K562 (cell line): ENCODE measurements at regions not wholly inside any gene's neighbourhood (a gene's known extent, or its start where the extent isn't known, plus 50 kb on each side); places are given as distances from the start of the nearest gene placed in this dataset.

Source experiments
- ATAC-seq: fragments of 200-7000 bp; cut with Tn5 transposase; 3 replicates; pipeline ENCODE4 v1.9.1; 2020; ENCODE audit warnings: moderate library complexity
- BruUV-seq: library from RNA; stranded (reverse); fragments of 400-500 nt; replicated peaks from 2 replicates; lab custom pipeline; 2021; lab: Mats Ljungman, UMichigan
- CTCF ChIA-PET: fragments of 300-600 bp; formaldehyde crosslinking; extraction: SDS; loops from one replicate; lab custom pipeline; 2021; ENCODE audit warnings: low intra/inter-chr PET ratio; lab: Yijun Ruan, JAX
- POLR2A ChIA-PET: fragments of 300-600, 350-650 bp; sonication (Branson Sonifier 250); formaldehyde crosslinking; extraction: SDS; loops from one replicate; lab custom pipeline; 2021; ENCODE audit warnings: antibody characterized with exemption, inconsistent platforms; lab: Yijun Ruan, JAX
- DNase-seq, 4 experiments: peaks; one replicate each; pipeline versions ENCODE4 v3.0.0 to v3.0.0-alpha.2; 2011 to 2018; ENCODE audit warnings: low spot score in 3 of 4, mixed read lengths in 3 of 4; ENCODE audit errors: extremely low read depth in 1 of 4
- FAIRE-seq: peaks from 2 replicates; lab custom pipeline; 2011; peaks lifted over from hg19 to GRCh38; lab: Jason Lieb, UNC
- H2AFZ ChIP-seq: 2 replicates; pipeline ENCODE4 v1.6.0; 2011; ENCODE audit warnings: low read depth, low read length, control low read depth, inconsistent platforms
- H3K27ac ChIP-seq: fragments of 200-600 bp; 3 replicates; pipeline ENCODE4 v1.8.0; 2011; ENCODE audit warnings: low read depth, mild to moderate bottlenecking, control low read depth, inconsistent platforms, low read length, moderate library complexity, mixed read lengths; ENCODE audit errors: extremely low read depth
- H3K27me3 ChIP-seq, 2 experiments: fragments of 300-600 bp in 1 of 2; 2 replicates in 1 of 2; 3 replicates in 1 of 2; pipeline versions ENCODE4 v1.6.0 to v1.8.0; 2011; ENCODE audit warnings: inconsistent platforms in 2 of 2, low read length in 2 of 2, mild to moderate bottlenecking in 1 of 2, mixed read lengths in 1 of 2, moderate library complexity in 1 of 2; ENCODE audit not compliant: control insufficient read depth in 2 of 2, insufficient read depth in 2 of 2
- H3K36me3 ChIP-seq: fragments of 300-600 bp; 3 replicates; pipeline ENCODE4 v1.8.0; 2011; ENCODE audit warnings: mild to moderate bottlenecking, low read length, inconsistent platforms; ENCODE audit not compliant: control insufficient read depth, insufficient read depth
- H3K4me1 ChIP-seq, 2 experiments: fragments of 200-600 bp in 1 of 2; replicated peaks in 1 of 2; 2 replicates in 1 of 2; 3 replicates in 1 of 2; pipeline versions ENCODE4 v1.5.1 to v1.8.0; 2011; ENCODE audit warnings: inconsistent platforms in 2 of 2, low read length in 2 of 2, mild to moderate bottlenecking in 1 of 2, mixed read lengths in 1 of 2, moderate library complexity in 1 of 2; ENCODE audit not compliant: control insufficient read depth in 2 of 2, insufficient read depth in 2 of 2
- H3K4me2 ChIP-seq: 2 replicates; pipeline ENCODE4 v1.6.1; 2011; ENCODE audit warnings: low read length, control low read depth, inconsistent platforms, mixed read lengths; ENCODE audit not compliant: insufficient read depth
- H3K4me3 ChIP-seq: fragments of 200-600 bp; sonication (generic), shearing (Covaris generic); 2 replicates; pipeline ENCODE4 v1.5.1; 2016; ENCODE audit warnings: control low read depth, inconsistent platforms
- H3K79me2 ChIP-seq: fragments of 200-600 bp; 3 replicates; pipeline ENCODE4 v1.8.0; 2011; ENCODE audit warnings: low read length, inconsistent platforms; ENCODE audit not compliant: control insufficient read depth, insufficient read depth
- H3K9ac ChIP-seq, 2 experiments: 2 replicates each; pipeline versions ENCODE4 v1.6.0 to v1.6.1; 2011; ENCODE audit warnings: low read depth in 2 of 2, low read length in 2 of 2, control low read depth in 1 of 2, inconsistent platforms in 1 of 2, mild to moderate bottlenecking in 1 of 2, mixed read lengths in 1 of 2; ENCODE audit not compliant: insufficient read depth in 1 of 2
- H3K9me1 ChIP-seq: one replicate; pipeline ENCODE4 v1.6.0; 2011; ENCODE audit warnings: inconsistent platforms, mild to moderate bottlenecking, low read length, moderate library complexity; ENCODE audit not compliant: control insufficient read depth, insufficient read depth
- H3K9me3 ChIP-seq: replicated peaks from 2 replicates; pipeline ENCODE4 v1.5.1; 2011; ENCODE audit warnings: low read depth, low read length, inconsistent platforms; ENCODE audit not compliant: control insufficient read depth, insufficient read depth
- H4K20me1 ChIP-seq: replicated peaks from 2 replicates; pipeline ENCODE4 v1.6.1; 2011; ENCODE audit warnings: low read length, inconsistent platforms, mixed read lengths; ENCODE audit not compliant: control insufficient read depth, insufficient read depth
- CHD1 ChIP-seq: fragments of 200-600 bp; sonication (generic); IDR thresholded peaks from one replicate; pipeline ENCODE4 v1.6.1; 2012; ENCODE audit warnings: mild to moderate bottlenecking, moderate library complexity, low read length, inconsistent platforms
- CREBBP ChIP-seq: IDR thresholded peaks from one replicate; pipeline ENCODE4 v1.6.1; 2012; ENCODE audit warnings: low read depth, mild to moderate bottlenecking, control low read depth, inconsistent platforms, low read length
- ILF3 ChIP-seq: fragments of 450-650 bp; IDR thresholded peaks from 2 replicates; pipeline ENCODE4 v1.6.1; 2018; ENCODE audit warnings: antibody characterized with exemption, mild to moderate bottlenecking, moderate library complexity, borderline replicate concordance
- KHSRP ChIP-seq: fragments of 450-650 bp; IDR thresholded peaks from 2 replicates; pipeline ENCODE4 v1.6.1; 2017
- LCOR ChIP-seq: sonication (generic); formaldehyde crosslinking; IDR thresholded peaks from 2 replicates; pipeline ENCODE4 v1.8.0; 2022; ENCODE audit warnings: mild to moderate bottlenecking, missing genetic modification reagents
- MAZ ChIP-seq, 2 experiments: fragments of 450-650 bp in 1 of 2; sonication (generic) in 1 of 2; formaldehyde crosslinking; IDR thresholded peaks in 1 of 2; conservative IDR thresholded peaks in 1 of 2; 2 replicates each; pipeline versions ENCODE4 v1.4.0 to v1.5.0; 2020; ENCODE audit warnings: mild to moderate bottlenecking in 1 of 2, missing genetic modification reagents in 1 of 2
- MCM2 ChIP-seq: fragments of 450-650 bp; IDR thresholded peaks from 2 replicates; pipeline ENCODE4 v1.6.1; 2017; ENCODE audit warnings: low read depth, mild to moderate bottlenecking
- PTRF ChIP-seq: fragments of 450-650 bp; IDR thresholded peaks from 2 replicates; pipeline ENCODE4 v1.6.1; 2016; ENCODE audit warnings: mild to moderate bottlenecking, missing genetic modification characterization, missing compliant biosample characterization
- SAP30 ChIP-seq: fragments of 200-600 bp; sonication (generic); IDR thresholded peaks from 2 replicates; pipeline ENCODE4 v1.6.1; 2012; ENCODE audit warnings: borderline replicate concordance, low read depth, mild to moderate bottlenecking, moderate library complexity, low read length, control low read depth, inconsistent platforms; ENCODE audit not compliant: insufficient read depth, poor library complexity, severe bottlenecking
- TEAD2 ChIP-seq: fragments of 450-650 bp; IDR thresholded peaks from 2 replicates; pipeline ENCODE4 v1.6.1; 2016; ENCODE audit warnings: missing genetic modification characterization, control low read depth, missing compliant biosample characterization
- ZNF445 ChIP-seq: fragments of 250-450 bp; sonication (Bioruptor Pico); IDR thresholded peaks from 2 replicates; pipeline ENCODE4 v1.4.0; 2020; ENCODE audit warnings: low read depth, mild to moderate bottlenecking, moderate library complexity
- ZNF696 ChIP-seq: fragments of 250-450 bp; sonication (Bioruptor Pico); conservative IDR thresholded peaks from 2 replicates; pipeline ENCODE4 v1.4.0; 2020; ENCODE audit warnings: mild to moderate bottlenecking, moderate library complexity
- WGBS: fragments of 100-300 bp; shearing (Covaris generic); methylation state at CpG from one replicate; pipeline ENCODE4 v1.1.6; 2016; ENCODE audit warnings: low coverage, mixed read lengths; ENCODE audit not compliant: insufficient coverage; ENCODE audit errors: missing lambda C conversion rate; 5-methylcytosine and 5-hydroxymethylcytosine counted together
- in situ Hi-C: fragments of 300-500 bp; cut with MboI; formaldehyde crosslinking; loops from 4 replicates; pipeline ENCODE4 v1.15.0; 2018; ENCODE audit warnings: inconsistent platforms, mixed read lengths
- intact Hi-C: fragments of 100-400 bp; cut with micrococcal nuclease; formaldehyde crosslinking; loops from 2 replicates; pipeline ENCODE4 v1.14.2; 2022

GRCh38 chr18:25764777-25765176 lies 325.6 kb downstream of the SS18 start:
- Histone ChIP-seq H3K36me3 (no peaks in the 10 kb centered on the region), H3K79me2 (no peaks in the 10 kb centered on the region), H3K27ac (no peak overlapping the region), H3K9me1 (no peaks in the 10 kb centered on the region), H3K4me3 (no peak overlapping the region), H2AFZ (no peak overlapping the region), H4K20me1 (no peaks in the 10 kb centered on the region), H3K4me2 (no peak overlapping the region), H3K4me1 (no peaks in the 10 kb centered on the region), H3K27me3 (no peaks in the 10 kb centered on the region), H3K9me3 (no peaks in the 10 kb centered on the region; the same call in 1 of the 2 replicates), H3K9ac (no peak overlapping the region)
- no peak for ATAC-seq
- in situ Hi-C loops (no loop called here), intact Hi-C loops (no loop called here)
- FAIRE-seq, result no peak
- TF ChIP-seq MAZ (CRISPR knock-in tag; conservative IDR thresholded peaks at IDR 0.05 in 1 of 2, IDR thresholded peaks at IDR 0.05 in 1 of 2) (no peak), TEAD2 (tag) (no peak), KHSRP (no peak), CHD1 (no peak), ZNF445 (CRISPR knock-in tag) (no peak), PTRF (tag) (no peak), LCOR (CRISPR knock-in tag) (no peak), ZNF696 (no peak), ILF3 (no peak), CREBBP (no peak), MCM2 (no peak), SAP30 (no peak)
- ChIA-PET CTCF (no interaction called here), POLR2A (no interaction called here)
- DNase-seq, result no peak
- BruUV-seq, result no TSS peak
- WGBS, result 3% methylated on average over 4 of the region's 4 CpGs
